ENCODE measurements at regions not wholly inside any gene's neighbourhood (a gene's known extent, or its start where the extent isn't known, plus 50 kb on each side); places are given as distances from the start of the nearest gene placed in this dataset.

DNA sequence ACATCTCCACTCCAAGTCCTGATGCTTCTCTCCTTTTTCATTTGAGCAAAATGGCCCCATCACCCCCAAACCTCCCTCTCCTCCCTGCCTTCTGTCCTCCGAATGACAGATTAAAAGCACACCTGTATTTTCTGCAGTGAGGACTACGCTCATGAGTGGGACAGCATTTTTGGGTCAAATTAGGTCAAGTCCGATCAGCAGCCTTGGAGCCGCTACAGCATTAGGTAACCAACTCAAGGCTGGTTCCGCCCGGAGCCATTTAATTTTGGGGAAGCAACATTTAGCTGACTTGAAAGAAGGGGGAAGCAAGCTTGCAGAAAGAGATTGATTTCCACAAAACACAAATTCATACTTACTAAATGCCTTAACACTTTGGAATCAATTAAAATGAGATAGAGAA, 324.1 kb upstream of the CDH5 start:
- no peak for TF ChIP-seq EZH2 (IDR thresholded peaks at IDR 0.05; ENCODE audit: borderline replicate concordance)
- TF ChIP-seq, protein P1, sequence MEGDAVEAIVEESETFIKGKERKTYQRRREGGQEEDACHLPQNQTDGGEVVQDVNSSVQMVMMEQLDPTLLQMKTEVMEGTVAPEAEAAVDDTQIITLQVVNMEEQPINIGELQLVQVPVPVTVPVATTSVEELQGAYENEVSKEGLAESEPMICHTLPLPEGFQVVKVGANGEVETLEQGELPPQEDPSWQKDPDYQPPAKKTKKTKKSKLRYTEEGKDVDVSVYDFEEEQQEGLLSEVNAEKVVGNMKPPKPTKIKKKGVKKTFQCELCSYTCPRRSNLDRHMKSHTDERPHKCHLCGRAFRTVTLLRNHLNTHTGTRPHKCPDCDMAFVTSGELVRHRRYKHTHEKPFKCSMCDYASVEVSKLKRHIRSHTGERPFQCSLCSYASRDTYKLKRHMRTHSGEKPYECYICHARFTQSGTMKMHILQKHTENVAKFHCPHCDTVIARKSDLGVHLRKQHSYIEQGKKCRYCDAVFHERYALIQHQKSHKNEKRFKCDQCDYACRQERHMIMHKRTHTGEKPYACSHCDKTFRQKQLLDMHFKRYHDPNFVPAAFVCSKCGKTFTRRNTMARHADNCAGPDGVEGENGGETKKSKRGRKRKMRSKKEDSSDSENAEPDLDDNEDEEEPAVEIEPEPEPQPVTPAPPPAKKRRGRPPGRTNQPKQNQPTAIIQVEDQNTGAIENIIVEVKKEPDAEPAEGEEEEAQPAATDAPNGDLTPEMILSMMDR (IDR thresholded peaks at IDR 0.05; ENCODE audit: poor library complexity), result no peak
